SU-DHL-6 (cell line): ENCODE measurements at regions not wholly inside any gene's neighbourhood (a gene's known extent, or its start where the extent isn't known, plus 50 kb on each side); places are given as distances from the start of the nearest gene placed in this dataset.

Source experiments
- H2AFZ ChIP-seq: fragments of 200-600 bp; sonication (generic); 2 replicates; pipeline ENCODE4 v1.6.1; 2014; ENCODE audit warnings: low read depth, mild to moderate bottlenecking, moderate library complexity, mixed read lengths, antibody characterized with exemption, low read length; ENCODE audit not compliant: severe bottlenecking
- H3F3A ChIP-seq: fragments of 200-600 bp; shearing (Covaris generic); 2 replicates; pipeline ENCODE4 v1.6.0; 2016; ENCODE audit warnings: antibody characterized with exemption, mild to moderate bottlenecking; ENCODE audit not compliant: insufficient read depth
- H3K27ac ChIP-seq: fragments of 200-600 bp; sonication (generic); 2 replicates; pipeline ENCODE4 v1.5.1; 2016; ENCODE audit warnings: low read depth, mild to moderate bottlenecking, low read length, moderate library complexity, mixed read lengths
- H3K27me3 ChIP-seq: fragments of 200-600 bp; sonication (generic), shearing (Covaris generic); 2 replicates; pipeline ENCODE4 v1.6.0; 2014; ENCODE audit warnings: mild to moderate bottlenecking, low read length
- H3K36me3 ChIP-seq: fragments of 200-600 bp; sonication (generic); 2 replicates; pipeline ENCODE4 v1.6.1; 2014; ENCODE audit warnings: mild to moderate bottlenecking, low read length, mixed read lengths
- H3K4me2 ChIP-seq: fragments of 300-600, 200-600 bp; shearing (Covaris generic), sonication (generic); 2 replicates; pipeline ENCODE4 v1.6.0; 2014; ENCODE audit warnings: low read length, low read depth, mild to moderate bottlenecking; ENCODE audit not compliant: poor library complexity, severe bottlenecking
- H3K4me3 ChIP-seq: fragments of 200-600 bp; sonication (generic); 2 replicates; pipeline ENCODE4 v1.5.1; 2014; ENCODE audit warnings: antibody characterized with exemption, low read length, mild to moderate bottlenecking, mixed read lengths; ENCODE audit not compliant: insufficient read depth, poor library complexity, severe bottlenecking
- H3K79me2 ChIP-seq: fragments of 200-600 bp; sonication (generic); 2 replicates; pipeline ENCODE4 v1.6.1; 2014; ENCODE audit warnings: mild to moderate bottlenecking, low read length, moderate library complexity; ENCODE audit not compliant: insufficient read depth
- H3K9ac ChIP-seq: fragments of 200-600 bp; sonication (generic); 2 replicates; pipeline ENCODE4 v1.7.0; 2014; ENCODE audit warnings: mild to moderate bottlenecking, low read length
- H3K9me2 ChIP-seq: fragments of 200-600 bp; sonication (generic); replicated peaks from 2 replicates; pipeline ENCODE4 v1.6.1; 2014; ENCODE audit warnings: low read length; ENCODE audit not compliant: insufficient read depth
- H3K9me3 ChIP-seq: fragments of 200-600 bp; sonication (generic); 2 replicates; pipeline ENCODE4 v1.6.1; 2014; ENCODE audit warnings: low read length, mixed read lengths; ENCODE audit not compliant: insufficient read depth
- H4K20me1 ChIP-seq: fragments of 200-600 bp; sonication (generic); 2 replicates; pipeline ENCODE4 v1.6.1; 2014; ENCODE audit warnings: low read depth, mild to moderate bottlenecking, antibody characterized with exemption, low read length, moderate library complexity, mixed read lengths
- EZH2phosphoT487 ChIP-seq: fragments of 200-600 bp; sonication (generic), shearing (Covaris generic); conservative IDR thresholded peaks from 2 replicates; pipeline ENCODE4 v1.6.1; 2018; ENCODE audit warnings: mild to moderate bottlenecking, antibody characterized with exemption, low read length, moderate library complexity, mixed read lengths
- TF ChIP-seq, protein P1 (sequence below): fragments of 200-600 bp; sonication (generic); IDR thresholded peaks from one replicate; pipeline ENCODE4 v1.5.1; 2017; ENCODE audit warnings: antibody characterized with exemption, mild to moderate bottlenecking, low read length, moderate library complexity; ENCODE audit not compliant: insufficient read depth, poor library complexity, severe bottlenecking

DNA sequence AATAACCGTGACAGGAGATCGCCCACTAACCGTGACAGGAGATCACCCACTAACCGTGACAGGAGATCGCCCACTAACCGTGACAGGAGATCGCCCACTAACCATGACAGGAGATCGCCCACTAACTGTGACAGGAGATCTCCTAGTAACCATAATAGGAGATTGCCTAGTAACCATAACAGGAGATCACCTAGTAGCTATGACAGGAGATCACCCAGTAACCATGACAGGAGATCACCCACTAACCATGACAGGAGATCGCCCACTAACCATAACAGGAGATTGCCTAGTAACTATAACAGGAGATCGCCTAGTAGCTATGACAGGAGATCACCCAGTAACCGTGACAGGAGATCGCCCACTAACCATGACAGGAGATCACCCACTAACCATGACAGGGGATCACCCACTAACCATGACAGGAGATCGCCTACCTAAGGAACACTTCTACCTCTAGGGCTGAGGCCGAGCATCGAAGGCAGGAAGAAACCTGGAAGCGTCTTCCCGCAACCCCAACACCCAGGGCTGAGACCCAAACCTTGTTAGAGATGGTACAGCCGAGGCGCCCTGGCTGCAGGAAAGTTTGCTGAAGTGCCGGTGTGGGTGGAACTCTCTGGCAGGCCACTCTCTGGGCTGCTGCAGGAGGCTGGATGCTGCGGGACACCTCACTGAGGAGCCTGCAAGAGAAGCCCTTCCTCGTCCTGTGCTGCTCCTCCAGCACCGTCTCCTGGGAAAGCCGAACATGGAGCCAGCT, 67.5 kb upstream of the THY1 start:
- no peaks in the 10 kb centered on the region for H3K27me3 ChIP-seq
- H2AFZ ChIP-seq, result no peak overlapping the region
- no peaks in the 10 kb centered on the region for H3F3A ChIP-seq
- H3K27ac ChIP-seq, result no peak overlapping the region
- H4K20me1 ChIP-seq, result no peaks in the 10 kb centered on the region
- no peaks in the 10 kb centered on the region for H3K36me3 ChIP-seq
- no peaks in the 10 kb centered on the region for H3K9me3 ChIP-seq
- H3K4me3 ChIP-seq, result no peak overlapping the region
- no peak overlapping the region for H3K9ac ChIP-seq
- no peaks in the 10 kb centered on the region for H3K9me2 ChIP-seq
- H3K4me2 ChIP-seq, result no peak overlapping the region
- H3K79me2 ChIP-seq, result no peaks in the 10 kb centered on the region
- no peak for TF ChIP-seq EZH2phosphoT487
- TF ChIP-seq, protein P1, sequence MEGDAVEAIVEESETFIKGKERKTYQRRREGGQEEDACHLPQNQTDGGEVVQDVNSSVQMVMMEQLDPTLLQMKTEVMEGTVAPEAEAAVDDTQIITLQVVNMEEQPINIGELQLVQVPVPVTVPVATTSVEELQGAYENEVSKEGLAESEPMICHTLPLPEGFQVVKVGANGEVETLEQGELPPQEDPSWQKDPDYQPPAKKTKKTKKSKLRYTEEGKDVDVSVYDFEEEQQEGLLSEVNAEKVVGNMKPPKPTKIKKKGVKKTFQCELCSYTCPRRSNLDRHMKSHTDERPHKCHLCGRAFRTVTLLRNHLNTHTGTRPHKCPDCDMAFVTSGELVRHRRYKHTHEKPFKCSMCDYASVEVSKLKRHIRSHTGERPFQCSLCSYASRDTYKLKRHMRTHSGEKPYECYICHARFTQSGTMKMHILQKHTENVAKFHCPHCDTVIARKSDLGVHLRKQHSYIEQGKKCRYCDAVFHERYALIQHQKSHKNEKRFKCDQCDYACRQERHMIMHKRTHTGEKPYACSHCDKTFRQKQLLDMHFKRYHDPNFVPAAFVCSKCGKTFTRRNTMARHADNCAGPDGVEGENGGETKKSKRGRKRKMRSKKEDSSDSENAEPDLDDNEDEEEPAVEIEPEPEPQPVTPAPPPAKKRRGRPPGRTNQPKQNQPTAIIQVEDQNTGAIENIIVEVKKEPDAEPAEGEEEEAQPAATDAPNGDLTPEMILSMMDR, result no peak

DNA sequence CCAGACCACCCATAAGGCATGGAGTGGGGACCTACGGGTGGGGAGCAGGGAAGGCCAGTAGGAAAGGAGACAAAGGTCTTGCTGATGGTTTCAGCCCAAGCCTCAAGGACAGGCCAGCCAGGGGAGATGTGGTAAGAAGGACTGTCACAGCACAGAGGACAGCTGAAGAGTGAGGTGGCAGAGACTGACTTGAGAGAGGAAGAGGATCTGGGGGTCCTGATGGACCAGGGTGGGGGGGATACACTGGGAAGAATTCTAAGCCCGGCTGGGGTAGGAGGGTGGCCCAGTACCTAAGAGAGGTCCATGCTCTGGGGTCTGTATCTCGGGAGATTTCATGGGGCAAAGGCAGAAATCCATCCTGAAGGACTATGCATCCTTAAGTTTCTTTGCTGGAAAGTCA, 66.1 kb upstream of the THY1 start:
- Histone ChIP-seq H3K79me2 (no peaks in the 10 kb centered on the region), H3K36me3 (no peaks in the 10 kb centered on the region), H3K9me3 (no peaks in the 10 kb centered on the region), H3K27me3 (no peaks in the 10 kb centered on the region), H3K9ac (no peak overlapping the region), H3K4me3 (no peak overlapping the region), H2AFZ (no peak overlapping the region), H3F3A (no peaks in the 10 kb centered on the region), H3K4me2 (no peak overlapping the region), H3K9me2 (no peaks in the 10 kb centered on the region), H4K20me1 (no peaks in the 10 kb centered on the region), H3K27ac (no peak overlapping the region)
- TF ChIP-seq, protein P1, result no peak
- TF ChIP-seq EZH2phosphoT487, result no peak

DNA sequence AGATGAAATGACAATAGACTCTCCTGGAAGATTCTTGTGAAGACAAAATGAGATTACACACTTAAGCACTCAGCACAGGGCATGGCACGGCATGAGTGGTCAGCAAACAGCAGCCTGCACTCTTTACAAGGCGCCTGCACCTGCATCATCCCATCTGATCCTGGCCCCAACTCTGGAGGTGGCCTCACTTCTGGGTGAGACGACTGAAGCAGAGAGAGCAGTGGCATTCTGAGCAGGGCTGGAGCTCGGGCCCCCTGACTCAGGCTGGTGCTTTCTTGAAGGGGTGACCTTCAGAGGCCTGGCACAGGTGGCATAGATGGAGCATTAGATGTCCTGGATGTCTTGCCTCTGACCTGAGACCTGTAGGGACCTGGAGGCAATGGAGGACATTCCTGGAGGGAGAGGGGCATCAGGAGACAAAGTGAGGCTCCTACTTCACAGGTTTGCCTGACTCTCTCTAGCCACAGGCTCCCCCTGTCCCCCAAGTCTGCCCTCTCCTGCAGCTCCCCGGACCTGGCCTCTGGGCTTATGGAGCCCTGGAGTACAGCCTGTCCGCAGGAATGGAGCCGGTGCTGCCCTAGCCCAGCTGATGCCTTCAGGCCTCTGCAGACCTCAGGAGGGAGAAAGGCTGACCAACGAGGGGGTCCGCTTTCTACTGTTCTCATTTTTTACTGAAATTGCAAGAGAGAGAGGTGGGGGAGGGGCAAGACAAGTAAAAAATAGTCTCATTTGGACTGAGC, 65.5 kb upstream of the THY1 start:
- H3K9me3 ChIP-seq, result no peaks in the 10 kb centered on the region
- H3K79me2 ChIP-seq, result no peaks in the 10 kb centered on the region
- no peaks in the 10 kb centered on the region for H3K27me3 ChIP-seq
- no peak overlapping the region for H3K4me2 ChIP-seq
- H3K4me3 ChIP-seq, result no peak overlapping the region
- TF ChIP-seq, protein P1, result no peak
- no peak for TF ChIP-seq EZH2phosphoT487
- no peak overlapping the region for H3K9ac ChIP-seq
- H3F3A ChIP-seq, result no peaks in the 10 kb centered on the region
- no peak overlapping the region for H3K27ac ChIP-seq
- H4K20me1 ChIP-seq, result no peaks in the 10 kb centered on the region
- H3K36me3 ChIP-seq, result no peaks in the 10 kb centered on the region
- no peaks in the 10 kb centered on the region for H3K9me2 ChIP-seq
- H2AFZ ChIP-seq, result no peak overlapping the region
